HG03520 (cell line): ENCODE measurements at regions not wholly inside any gene's neighbourhood (a gene's known extent, or its start where the extent isn't known, plus 50 kb on each side); places are given as distances from the start of the nearest gene placed in this dataset.
A peak's percentile ranks its signal among the peaks of the same experiment; 100 is the strongest.
"Not testable (repeated sequence)": the region's sequence is repeated elsewhere in the genome, so short reads cannot be mapped to it uniquely, and the experiment has no call there.

Source experiments
- ATAC-seq: cut with Tn5 transposase; IDR thresholded peaks from one replicate; pipeline ENCODE4 v1.9.1; 2021; ENCODE audit warnings: mild to moderate bottlenecking, moderate library complexity; ENCODE audit not compliant: unreplicated experiment

DNA sequence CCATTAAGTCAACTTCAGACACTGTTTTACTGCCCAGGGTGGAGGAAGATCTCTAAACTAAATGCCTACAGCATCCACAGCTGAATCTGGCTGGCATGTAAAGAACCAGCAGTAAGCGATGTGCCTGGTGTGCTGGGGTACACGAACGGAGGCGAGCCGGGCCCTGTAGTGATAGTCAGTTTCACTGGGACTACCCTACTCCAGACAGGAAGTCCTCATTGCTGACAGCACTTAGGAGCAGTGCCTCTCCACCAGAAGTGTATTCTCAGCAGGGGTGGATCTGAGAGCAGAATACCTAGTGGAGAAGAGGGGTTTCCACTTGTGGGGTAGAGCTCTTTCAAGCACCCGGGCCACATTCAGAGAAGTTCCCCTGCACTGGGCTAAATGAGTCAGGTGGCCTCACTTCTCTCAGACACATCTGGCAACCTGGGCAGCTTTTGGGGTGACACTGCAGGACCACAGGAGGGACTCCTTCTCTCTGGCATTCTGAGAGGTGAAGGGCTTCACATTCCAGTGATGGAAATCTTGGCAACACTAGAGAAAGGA lies 290.3 kb upstream of the PLGLB1 start:
- not testable (repeated sequence) for ATAC-seq

DNA sequence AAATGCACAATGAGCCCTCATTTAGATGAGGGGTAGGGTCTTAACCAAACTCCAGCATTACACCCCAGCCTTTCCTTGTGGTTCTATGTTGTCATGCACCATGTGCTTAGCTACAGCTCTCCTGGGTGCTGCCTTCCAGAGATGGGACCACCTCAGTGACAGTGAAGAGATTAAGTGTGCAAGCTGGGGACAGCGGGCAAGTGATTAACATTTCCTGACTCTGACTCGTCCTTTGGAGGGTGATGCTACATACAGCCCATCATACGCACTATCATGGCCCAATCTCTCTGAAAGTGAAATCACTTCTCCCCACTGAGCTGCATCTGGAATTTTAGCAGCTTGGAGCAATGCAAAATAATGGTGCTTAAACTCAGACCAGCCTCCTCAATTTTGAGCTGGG lies 293.0 kb upstream of the PLGLB1 start:
- ATAC-seq = not testable (repeated sequence)

DNA sequence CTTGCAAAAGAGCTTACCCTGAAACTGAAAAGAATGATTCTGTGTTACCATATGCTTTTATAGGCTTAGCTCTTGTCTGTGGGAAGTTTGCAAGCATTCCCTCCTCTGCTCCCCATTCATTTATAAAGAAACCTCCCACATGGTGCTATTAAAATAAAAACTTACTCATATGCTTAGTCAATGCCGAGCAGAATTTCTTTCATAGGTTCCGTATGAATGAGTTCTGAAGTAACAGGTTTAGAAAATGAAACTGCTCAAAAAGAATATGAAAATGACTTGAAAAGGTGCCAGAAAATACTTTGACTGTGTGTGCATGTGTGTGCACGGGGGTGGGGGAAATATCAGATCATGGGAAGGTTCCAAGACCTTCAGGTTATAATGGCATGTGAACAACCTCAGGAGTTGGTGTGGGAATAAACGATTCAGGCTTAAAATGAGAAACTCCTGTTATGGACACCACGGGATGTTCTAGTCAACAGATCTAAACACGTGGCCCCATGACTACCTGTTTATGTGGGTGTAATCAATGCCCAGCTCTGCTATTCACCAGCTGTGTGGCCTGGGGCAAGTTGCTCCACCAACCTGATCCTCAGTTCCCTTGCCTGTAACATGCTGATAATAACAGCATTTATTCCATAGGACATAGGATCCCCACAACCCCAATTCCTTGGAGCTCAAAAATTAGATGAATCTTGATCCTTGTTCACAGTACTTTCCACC lies 293.7 kb upstream of the PLGLB1 start:
- peak; percentile 73 for ATAC-seq

DNA sequence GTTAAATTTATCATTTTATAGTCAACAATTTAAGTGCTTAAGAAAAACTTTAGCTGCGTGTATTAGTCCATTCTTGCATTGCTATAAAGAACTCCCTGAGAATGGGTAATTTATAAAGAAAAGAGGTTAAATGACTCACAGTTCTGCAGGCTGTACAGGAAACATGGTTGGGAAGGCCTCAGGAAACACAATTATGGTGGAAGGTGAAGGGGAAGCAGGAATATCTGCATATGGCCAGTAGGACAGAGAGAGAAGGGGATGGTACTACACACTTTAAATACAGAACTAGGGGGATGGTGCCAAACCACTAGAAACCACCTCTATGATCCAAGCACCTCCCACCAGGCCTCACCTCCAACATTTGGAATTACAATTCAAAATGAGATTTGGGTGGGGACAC lies 295.5 kb upstream of the PLGLB1 start:
- ATAC-seq = not testable (repeated sequence)

DNA sequence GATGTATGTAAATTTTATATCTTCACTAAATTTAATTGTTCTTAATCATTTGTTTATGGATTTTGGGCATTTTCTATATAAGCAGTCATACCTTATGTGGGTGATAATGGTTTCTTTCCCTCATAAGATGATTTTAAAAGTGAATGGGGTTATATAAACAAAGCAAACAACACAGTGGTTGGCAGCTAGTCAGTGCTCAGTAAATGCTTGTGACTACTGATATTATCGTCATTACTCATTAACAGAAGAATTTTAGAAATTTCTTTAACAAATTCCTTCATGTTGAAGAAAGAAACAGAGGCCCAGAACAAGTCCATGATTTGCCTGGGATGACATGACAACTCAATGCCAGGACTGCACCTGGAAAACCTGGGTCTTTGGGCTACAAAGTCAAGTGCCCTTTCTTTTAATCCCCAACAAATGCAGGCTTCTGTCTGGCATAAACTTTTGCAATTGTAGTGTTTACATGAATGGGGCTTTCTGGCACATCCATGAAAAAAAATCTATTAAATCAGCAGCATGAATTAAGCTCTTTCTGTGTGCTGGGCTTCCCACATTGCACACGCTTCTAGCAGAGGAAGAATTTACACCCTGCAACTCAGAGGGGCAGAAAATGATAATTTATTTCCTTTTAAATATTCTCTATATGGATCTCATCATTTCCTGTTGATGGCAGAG lies 297.3 kb upstream of the PLGLB1 start:
- not testable (repeated sequence) for ATAC-seq

DNA sequence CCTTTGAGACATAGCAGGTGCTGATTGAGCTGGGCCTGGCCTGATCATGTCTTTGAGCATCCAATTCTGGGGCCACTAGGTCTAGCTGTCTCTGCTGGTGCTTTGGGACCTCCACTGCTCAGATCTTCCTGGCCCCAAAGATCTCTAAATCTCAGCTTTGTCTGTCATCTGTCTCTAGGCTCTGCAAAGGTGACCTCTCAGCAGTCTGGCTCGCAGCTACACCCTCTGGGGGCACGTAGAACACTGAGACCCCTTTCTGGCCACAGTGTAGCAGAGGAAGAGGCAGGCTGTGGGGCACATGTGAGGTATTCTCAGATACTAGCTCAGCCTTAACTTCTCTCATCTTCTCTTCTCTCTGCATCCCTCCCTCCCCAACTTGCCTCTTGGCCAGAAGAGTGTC lies 298.1 kb upstream of the PLGLB1 start:
- not testable (repeated sequence) for ATAC-seq

DNA sequence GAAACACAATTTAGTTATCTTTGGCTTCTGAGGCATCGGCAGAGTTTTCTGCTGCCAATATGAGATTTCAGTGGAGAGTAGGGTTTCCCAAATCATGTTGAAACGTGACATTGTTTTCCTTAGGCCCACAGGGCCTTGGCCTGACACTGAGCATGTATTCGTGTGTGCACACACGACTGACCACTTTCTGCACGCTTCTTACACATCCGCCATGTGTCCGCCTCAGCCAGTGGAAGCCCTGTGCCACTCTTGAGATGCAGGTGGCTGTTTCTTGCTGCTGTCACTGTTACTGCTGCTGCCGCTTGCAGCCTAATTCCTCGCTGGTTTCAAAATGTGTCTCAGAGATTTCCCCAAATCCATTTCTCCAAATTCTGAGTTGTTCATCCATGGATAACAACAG lies 299.6 kb upstream of the PLGLB1 start:
- ATAC-seq = not testable (repeated sequence)

DNA sequence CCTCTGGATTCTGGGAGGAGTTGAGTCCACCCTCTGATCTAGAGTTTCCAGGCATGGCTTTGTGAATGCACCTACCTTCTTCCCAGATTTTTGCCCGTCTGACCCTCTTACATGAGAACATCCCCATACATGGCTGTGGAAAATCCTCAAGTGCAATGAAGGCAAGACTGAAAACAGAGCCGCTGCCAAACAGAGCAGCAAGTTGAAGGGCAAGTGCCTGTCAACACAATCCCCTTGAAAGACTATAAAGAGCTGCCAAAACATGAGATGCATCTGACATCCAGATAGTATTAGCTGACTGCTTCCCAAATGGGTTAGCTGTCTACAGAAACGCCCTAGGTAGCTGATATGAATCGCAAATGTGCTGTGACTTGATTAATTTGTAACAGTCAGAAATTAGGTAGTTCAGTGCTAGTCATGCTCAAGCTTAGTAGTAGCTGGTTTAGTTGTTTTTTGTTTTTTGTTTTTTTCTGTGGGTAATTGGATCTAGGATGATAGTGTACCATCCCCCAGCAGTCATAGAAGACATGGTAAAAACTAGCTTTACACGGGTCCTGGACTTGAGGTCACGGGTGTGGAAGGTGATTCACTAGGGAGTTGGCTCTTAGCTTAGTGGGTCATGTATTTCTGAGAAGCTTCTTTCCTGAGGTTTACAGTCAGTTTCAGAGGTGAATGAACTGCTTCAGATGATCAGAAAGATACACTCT lies 302.8 kb upstream of the PLGLB1 start:
- not testable (repeated sequence) for ATAC-seq

DNA sequence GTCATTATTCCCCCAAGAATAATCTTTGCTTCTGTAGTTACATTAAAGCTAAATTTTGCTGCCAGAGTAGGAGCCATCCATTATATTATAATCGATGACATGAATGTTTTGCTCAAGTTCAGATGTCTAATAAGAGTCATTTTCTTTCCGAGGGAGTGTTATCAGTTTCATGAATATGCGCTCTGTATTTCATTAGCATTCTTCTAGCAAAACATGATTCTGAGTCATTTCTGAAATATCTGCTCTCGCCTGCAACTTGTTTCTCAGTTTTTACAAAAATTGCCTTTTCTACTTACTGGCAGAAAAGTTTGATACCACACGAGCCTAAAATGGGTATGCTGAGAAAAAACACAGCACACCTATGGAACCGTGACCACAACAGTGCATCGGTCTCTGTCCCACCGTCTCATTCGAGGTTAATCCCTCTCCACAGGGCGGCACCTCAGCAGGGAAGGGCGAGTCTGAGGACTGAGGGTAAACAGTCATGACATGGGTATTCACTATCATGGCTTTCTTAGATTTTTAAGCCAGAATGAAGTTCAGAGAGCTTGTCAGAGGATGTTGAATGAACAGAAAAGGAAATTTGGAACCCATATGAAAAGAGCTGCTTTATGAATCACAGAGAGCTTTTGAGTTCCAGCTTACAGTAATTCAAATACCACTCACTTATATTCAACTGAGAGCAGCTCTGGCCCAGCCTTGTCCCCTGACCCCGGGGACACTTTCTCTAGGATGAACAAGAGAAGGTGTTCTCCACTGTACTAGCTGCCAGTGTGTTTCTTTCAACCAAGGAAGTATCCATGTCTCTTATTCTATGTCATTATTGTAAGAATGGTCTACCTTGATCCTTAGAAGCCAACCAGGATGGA lies 303.6 kb upstream of the PLGLB1 start:
- ATAC-seq = not testable (repeated sequence)

DNA sequence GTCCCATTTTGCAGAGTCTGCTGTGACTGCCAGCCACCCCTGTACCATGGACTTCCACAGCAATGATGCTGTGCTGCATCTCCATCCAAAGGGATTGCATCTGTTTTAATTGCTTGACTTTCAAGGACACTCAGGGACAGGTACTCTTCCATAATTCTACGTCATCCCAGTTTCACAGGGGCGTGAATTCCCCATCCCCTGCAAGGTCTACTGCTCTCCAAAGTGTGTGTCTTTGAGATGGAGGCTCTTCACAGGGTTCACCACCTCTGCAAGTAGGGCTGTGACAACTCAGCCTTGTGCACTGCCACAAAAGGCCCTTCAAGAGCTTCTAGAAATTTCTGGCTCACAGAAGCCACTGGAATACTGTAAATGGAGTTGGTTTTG lies 304.3 kb upstream of the PLGLB1 start:
- ATAC-seq = not testable (repeated sequence)

DNA sequence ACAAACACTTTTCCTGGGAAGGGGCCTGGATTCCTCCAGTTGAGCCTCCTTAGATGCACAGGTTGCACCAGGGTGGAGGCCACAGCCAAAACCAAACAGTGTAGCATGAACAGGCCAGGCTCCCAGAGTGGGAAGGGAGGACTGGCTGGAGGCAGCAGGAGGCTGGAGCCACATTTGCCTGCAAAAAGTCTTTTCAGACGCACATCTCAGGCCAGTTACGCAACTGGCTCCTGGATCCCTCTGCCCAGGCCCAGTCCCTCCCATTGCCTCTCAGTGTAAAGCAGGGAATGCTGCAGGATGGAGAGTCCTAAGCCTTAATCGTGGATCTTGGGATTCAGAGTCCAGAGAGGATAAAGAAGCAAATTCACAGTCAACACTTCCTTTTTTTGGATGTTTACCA lies 305.1 kb upstream of the PLGLB1 start:
- not testable (repeated sequence) for ATAC-seq

DNA sequence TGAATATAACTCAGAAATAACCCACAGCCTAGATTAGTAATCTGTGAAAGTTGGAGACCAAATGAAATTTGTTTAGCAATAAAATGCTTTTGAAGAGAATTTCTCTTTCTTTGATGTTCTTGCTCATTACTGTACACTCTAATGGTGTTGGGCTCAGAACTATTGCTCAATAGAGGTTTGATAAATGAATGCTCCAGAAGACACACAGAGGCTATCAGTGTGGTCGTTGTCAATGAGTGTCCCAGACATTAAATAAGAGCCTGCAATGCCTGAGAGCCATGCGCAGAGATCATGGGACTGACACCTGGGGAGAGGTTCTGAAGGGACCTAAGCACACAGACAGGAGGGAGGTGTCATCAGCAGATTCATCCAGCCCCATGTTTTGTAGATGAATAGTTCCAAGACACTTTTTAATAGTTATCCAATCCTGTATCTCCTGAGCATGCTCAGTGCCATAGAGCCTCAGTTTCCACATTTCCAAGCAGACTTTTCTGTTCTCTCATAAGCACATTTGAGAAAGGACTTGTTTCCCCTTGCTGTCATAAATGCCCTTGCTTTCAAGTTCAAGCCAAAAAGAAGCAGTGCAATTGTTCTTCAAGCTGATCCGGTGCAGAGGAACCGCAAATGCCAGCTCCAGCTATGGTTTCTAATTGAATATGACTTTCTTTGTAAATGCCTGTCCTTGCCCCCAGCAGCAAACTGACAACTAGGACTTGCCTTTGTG lies 306.2 kb upstream of the PLGLB1 start:
- ATAC-seq = not testable (repeated sequence)

DNA sequence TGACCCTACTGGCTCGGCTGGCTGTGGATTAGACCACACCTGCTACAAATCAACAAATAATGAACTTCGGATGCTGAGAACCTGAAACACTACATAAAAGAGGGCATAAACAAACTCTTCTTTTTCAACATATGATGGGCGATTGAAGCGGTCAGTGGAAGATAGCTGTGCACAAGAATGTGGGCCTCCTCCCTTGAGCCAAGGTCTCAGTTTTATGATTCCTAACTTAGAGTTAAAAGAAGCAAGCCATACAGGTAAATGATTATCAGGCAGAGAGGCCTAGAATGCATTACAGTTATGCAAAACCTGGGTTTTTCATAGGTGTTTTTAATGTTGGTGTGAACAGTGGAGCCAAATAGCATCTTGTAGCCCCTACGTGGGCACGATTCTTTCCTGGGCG lies 307.9 kb upstream of the PLGLB1 start:
- ATAC-seq = not testable (repeated sequence)

DNA sequence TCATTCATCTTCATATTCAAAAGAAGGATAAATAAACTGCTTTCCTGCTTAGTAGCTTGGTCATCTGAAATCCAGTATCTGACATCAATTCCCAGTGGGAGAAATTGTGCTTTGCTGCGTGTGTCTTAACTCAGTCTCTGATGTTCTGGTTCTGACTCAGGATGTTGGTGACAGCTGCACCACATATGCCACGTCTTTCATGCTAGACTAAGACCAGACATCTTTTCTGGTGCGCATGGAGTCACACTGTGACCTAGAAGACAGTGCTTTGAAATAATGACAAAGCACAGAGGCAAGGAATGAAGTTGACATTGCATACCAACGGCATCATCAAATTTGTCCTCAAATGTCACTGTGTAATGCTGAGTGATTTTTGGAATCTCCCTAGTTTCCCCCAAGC lies 308.8 kb upstream of the PLGLB1 start:
- not testable (repeated sequence) for ATAC-seq

DNA sequence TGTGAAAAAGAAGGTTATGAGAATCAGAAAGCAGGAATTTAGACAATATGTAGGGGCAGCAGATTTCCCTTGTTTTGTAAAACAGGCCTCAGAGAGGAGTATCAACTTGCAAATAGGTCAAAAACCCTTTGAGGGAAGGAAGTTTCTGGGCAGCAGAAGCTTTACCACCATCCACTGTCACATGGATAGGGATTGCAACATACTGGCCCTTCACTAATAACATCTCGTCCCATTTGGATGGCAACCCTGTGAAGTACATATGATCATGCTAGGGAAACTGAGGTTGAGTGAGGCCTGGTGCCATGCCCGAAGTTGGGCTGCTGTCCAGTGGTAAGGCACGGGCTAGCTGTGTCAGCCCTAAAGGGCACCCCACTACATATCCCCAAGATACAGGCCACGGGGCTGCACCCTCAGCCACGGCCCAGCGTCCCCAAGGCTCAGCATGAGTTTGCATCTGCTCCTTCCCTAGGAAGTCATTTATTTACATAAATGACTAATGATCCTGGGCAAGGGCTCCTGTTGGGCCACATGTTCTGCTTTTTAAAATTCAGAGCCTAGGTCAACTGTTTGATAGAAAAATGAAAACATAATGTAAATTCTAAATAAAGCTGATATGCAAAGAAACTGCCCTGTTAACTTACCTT lies 310.4 kb upstream of the PLGLB1 start:
- ATAC-seq = not testable (repeated sequence)

DNA sequence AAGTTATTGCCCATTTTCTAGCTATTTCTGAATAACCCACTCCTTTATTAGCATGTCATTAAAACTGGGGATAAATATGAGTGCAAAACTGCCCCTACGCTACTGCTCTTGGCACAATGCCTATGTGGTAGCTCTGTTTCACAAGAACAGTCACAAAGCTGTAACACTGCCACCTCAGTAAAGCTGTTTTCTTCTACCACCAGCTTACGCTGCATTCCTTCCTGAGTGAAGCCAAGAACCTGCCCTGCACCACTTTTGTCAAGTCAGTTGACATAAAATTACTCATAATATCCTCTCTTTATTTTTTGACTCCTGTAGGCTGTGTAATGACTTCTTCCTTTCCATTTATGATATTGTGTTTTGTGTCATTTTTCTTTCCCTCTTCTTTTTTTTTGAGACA lies 313.2 kb upstream of the PLGLB1 start:
- not testable (repeated sequence) for ATAC-seq

DNA sequence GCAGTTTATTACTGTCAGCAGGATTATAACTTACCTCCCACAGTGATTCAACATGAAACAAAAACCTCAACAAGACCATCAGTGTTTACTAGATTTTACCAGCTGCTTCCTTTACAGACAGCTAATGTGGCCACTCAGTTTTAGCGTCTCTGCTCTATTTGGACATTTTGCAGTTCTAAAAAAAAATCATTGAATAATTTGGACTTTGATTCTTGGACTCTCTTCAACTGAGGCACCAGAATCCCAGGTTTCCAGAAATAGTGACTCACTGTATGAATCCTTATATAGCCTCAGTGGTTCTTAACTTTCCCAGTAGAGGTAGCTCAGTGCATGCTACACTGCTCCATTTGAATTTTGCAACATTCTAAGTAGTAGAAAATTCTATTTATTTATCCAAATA lies 317.4 kb upstream of the PLGLB1 start:
- not testable (repeated sequence) for ATAC-seq

DNA sequence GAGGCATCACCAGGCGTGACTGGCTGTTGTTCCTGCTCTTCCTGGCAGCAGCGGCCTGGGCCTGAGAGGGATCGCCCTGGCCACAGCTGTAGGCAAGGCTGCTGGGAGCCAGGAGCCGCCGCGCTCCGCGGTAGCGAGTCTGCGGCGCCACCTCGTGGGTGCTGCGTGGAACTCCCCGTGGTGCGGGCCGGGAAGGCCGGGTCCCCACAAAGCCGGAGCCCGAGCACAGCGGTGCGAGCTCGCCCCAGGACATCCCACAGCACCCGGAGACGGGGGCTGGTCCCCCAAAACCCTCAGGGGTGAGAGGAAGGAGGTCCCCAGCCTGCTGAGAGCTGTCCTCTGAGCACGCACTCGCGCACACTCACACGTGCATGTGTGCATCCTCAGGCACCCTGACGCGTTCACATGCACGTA lies 320.0 kb upstream of the PLGLB1 start:
- not testable (repeated sequence) for ATAC-seq

DNA sequence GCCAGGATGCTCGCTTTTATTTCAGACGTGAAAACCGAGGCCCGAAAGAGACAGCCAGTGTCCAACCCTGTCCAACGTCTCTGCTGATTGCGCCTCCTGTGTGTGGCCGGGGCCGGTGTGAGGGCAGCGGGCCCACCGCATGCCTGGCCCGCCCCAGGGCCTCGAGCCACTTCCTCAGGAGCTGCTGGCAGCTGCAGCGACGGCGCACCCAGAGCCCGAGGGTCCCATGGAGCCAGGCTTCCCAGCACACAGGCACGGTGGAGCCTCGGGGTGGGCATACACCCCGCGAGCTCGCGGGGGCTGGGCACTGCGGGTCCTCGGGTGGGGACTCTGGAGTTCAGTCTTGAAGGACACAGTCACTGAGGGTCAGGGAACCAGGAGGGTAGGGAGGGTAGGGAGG lies 320.5 kb upstream of the PLGLB1 start:
- not testable (repeated sequence) for ATAC-seq
